ENCODE measurements at regions not wholly inside any gene's neighbourhood (a gene's known extent, or its start where the extent isn't known, plus 50 kb on each side); places are given as distances from the start of the nearest gene placed in this dataset.

- H3K9me3 Mint-ChIP-seq, result peaks cover 64% of the 10 kb centered on the region
- no peak overlapping the region for H3K27ac Mint-ChIP-seq
- H3K4me3 Mint-ChIP-seq, result no peak overlapping the region
- no peaks in the 10 kb centered on the region for H3K4me1 Mint-ChIP-seq (ENCODE audit: low read depth)
- H3K27me3 Mint-ChIP-seq, result no peaks in the 10 kb centered on the region
- intact Hi-C loops (cut with micrococcal nuclease), result no loop called here
- H3K36me3 Mint-ChIP-seq (ENCODE audit: low read depth), result no peaks in the 10 kb centered on the region
Observed at GRCh38 chr5:106730912-106731311, 939.8 kb downstream of the EFNA5 start.

- H3K4me3 Mint-ChIP-seq, result no peak overlapping the region
- H3K36me3 Mint-ChIP-seq (ENCODE audit: low read depth), result no peaks in the 10 kb centered on the region
- no peak overlapping the region for H3K27ac Mint-ChIP-seq
- H3K27me3 Mint-ChIP-seq, result no peaks in the 10 kb centered on the region
- H3K4me1 Mint-ChIP-seq (ENCODE audit: low read depth), result no peaks in the 10 kb centered on the region
- H3K9me3 Mint-ChIP-seq, result peaks cover 63% of the 10 kb centered on the region
- intact Hi-C loops (cut with micrococcal nuclease), result no loop called here
Observed at GRCh38 chr5:106730506-106730905, 940.2 kb downstream of the EFNA5 start.

- Mint-ChIP-seq H3K27ac (no peak overlapping the region), H3K4me3 (no peak overlapping the region), H3K36me3 (ENCODE audit: low read depth) (no peaks in the 10 kb centered on the region), H3K4me1 (ENCODE audit: low read depth) (no peaks in the 10 kb centered on the region), H3K27me3 (no peaks in the 10 kb centered on the region), H3K9me3 (peaks cover 40% of the 10 kb centered on the region)
- intact Hi-C loops (cut with micrococcal nuclease), result no loop called here
Observed at GRCh38 chr5:106728208-106728607, 942.5 kb downstream of the EFNA5 start.

GRCh38 chr5:106727071-106727470, 943.7 kb downstream of the EFNA5 start:
- Mint-ChIP-seq H3K4me3 (no peak overlapping the region), H3K27me3 (no peaks in the 10 kb centered on the region), H3K36me3 (ENCODE audit: low read depth) (no peaks in the 10 kb centered on the region), H3K4me1 (ENCODE audit: low read depth) (no peaks in the 10 kb centered on the region), H3K27ac (no peak overlapping the region), H3K9me3 (peaks cover 28% of the 10 kb centered on the region)
- intact Hi-C loops (cut with micrococcal nuclease), result no loop called here

GRCh38 chr5:106720367-106720766, 950.4 kb downstream of the EFNA5 start:
- no peak overlapping the region for H3K4me3 Mint-ChIP-seq
- no peak overlapping the region for H3K27ac Mint-ChIP-seq
- intact Hi-C loops (cut with micrococcal nuclease), result no loop called here
- no peaks in the 10 kb centered on the region for H3K4me1 Mint-ChIP-seq (ENCODE audit: low read depth)
- peaks cover 15% of the 10 kb centered on the region for H3K9me3 Mint-ChIP-seq
- H3K27me3 Mint-ChIP-seq, result no peaks in the 10 kb centered on the region
- no peaks in the 10 kb centered on the region for H3K36me3 Mint-ChIP-seq (ENCODE audit: low read depth)

- Mint-ChIP-seq H3K9me3 (no peaks in the 10 kb centered on the region), H3K27me3 (no peaks in the 10 kb centered on the region), H3K4me3 (no peak overlapping the region), H3K27ac (no peak overlapping the region), H3K36me3 (ENCODE audit: low read depth) (no peaks in the 10 kb centered on the region), H3K4me1 (ENCODE audit: low read depth) (no peaks in the 10 kb centered on the region)
- intact Hi-C loops (cut with micrococcal nuclease), result no loop called here
Observed at GRCh38 chr5:106699796-106700195, 970.9 kb downstream of the EFNA5 start.

GRCh38 chr5:106699198-106699597, 971.5 kb downstream of the EFNA5 start:
- H3K27me3 Mint-ChIP-seq, result no peaks in the 10 kb centered on the region
- no peak overlapping the region for H3K27ac Mint-ChIP-seq
- no peaks in the 10 kb centered on the region for H3K9me3 Mint-ChIP-seq
- no peaks in the 10 kb centered on the region for H3K4me1 Mint-ChIP-seq (ENCODE audit: low read depth)
- intact Hi-C loops (cut with micrococcal nuclease), result no loop called here
- H3K4me3 Mint-ChIP-seq, result no peak overlapping the region
- no peaks in the 10 kb centered on the region for H3K36me3 Mint-ChIP-seq (ENCODE audit: low read depth)

GRCh38 chr5:106698169-106698568, 972.6 kb downstream of the EFNA5 start:
- intact Hi-C loops (cut with micrococcal nuclease), result no loop called here

GRCh38 chr5:106691701-106692100, 979.0 kb downstream of the EFNA5 start:
- intact Hi-C loops (cut with micrococcal nuclease), result no loop called here
- no peaks in the 10 kb centered on the region for H3K9me3 Mint-ChIP-seq
- H3K27me3 Mint-ChIP-seq, result no peaks in the 10 kb centered on the region
- H3K4me1 Mint-ChIP-seq (ENCODE audit: low read depth), result no peaks in the 10 kb centered on the region
- H3K4me3 Mint-ChIP-seq, result no peak overlapping the region
- no peaks in the 10 kb centered on the region for H3K36me3 Mint-ChIP-seq (ENCODE audit: low read depth)
- H3K27ac Mint-ChIP-seq, result no peak overlapping the region

More at GRCh38 chr5:106698169-106698568, 972.6 kb downstream of the EFNA5 start:
- no peaks in the 10 kb centered on the region for H3K27me3 Mint-ChIP-seq
- H3K36me3 Mint-ChIP-seq (ENCODE audit: low read depth), result no peaks in the 10 kb centered on the region
- H3K27ac Mint-ChIP-seq, result no peak overlapping the region
- H3K4me3 Mint-ChIP-seq, result no peak overlapping the region
- no peaks in the 10 kb centered on the region for H3K4me1 Mint-ChIP-seq (ENCODE audit: low read depth)
- no peaks in the 10 kb centered on the region for H3K9me3 Mint-ChIP-seq

- H3K27ac Mint-ChIP-seq, result no peak overlapping the region
- H3K9me3 Mint-ChIP-seq, result no peaks in the 10 kb centered on the region
- intact Hi-C loops (cut with micrococcal nuclease), result no loop called here
- H3K4me3 Mint-ChIP-seq, result no peak overlapping the region
- H3K27me3 Mint-ChIP-seq, result no peaks in the 10 kb centered on the region
- no peaks in the 10 kb centered on the region for H3K36me3 Mint-ChIP-seq (ENCODE audit: low read depth)
- no peaks in the 10 kb centered on the region for H3K4me1 Mint-ChIP-seq (ENCODE audit: low read depth)
Observed at GRCh38 chr5:106690585-106690984, 980.2 kb downstream of the EFNA5 start.

GRCh38 chr5:106680330-106680729, 990.4 kb downstream of the EFNA5 start:
- Mint-ChIP-seq H3K4me1 (ENCODE audit: low read depth) (no peaks in the 10 kb centered on the region), H3K36me3 (ENCODE audit: low read depth) (no peaks in the 10 kb centered on the region), H3K27ac (no peak overlapping the region), H3K9me3 (no peaks in the 10 kb centered on the region), H3K27me3 (no peaks in the 10 kb centered on the region), H3K4me3 (no peak overlapping the region)
- intact Hi-C loops (cut with micrococcal nuclease), result no loop called here

GRCh38 chr5:106677057-106677456, 993.7 kb downstream of the EFNA5 start:
- Mint-ChIP-seq H3K9me3 (no peaks in the 10 kb centered on the region), H3K27ac (no peak overlapping the region), H3K4me1 (ENCODE audit: low read depth) (no peaks in the 10 kb centered on the region), H3K4me3 (no peak overlapping the region), H3K27me3 (no peaks in the 10 kb centered on the region), H3K36me3 (ENCODE audit: low read depth) (no peaks in the 10 kb centered on the region)
- intact Hi-C loops (cut with micrococcal nuclease), result no loop called here

- H3K27me3 Mint-ChIP-seq, result no peaks in the 10 kb centered on the region
- H3K4me3 Mint-ChIP-seq, result no peak overlapping the region
- no peak overlapping the region for H3K27ac Mint-ChIP-seq
- intact Hi-C loops (cut with micrococcal nuclease), result no loop called here
- H3K9me3 Mint-ChIP-seq, result no peaks in the 10 kb centered on the region
- H3K36me3 Mint-ChIP-seq (ENCODE audit: low read depth), result no peaks in the 10 kb centered on the region
- no peaks in the 10 kb centered on the region for H3K4me1 Mint-ChIP-seq (ENCODE audit: low read depth)
Observed at GRCh38 chr5:106675687-106676086, 995.0 kb downstream of the EFNA5 start.

GRCh38 chr5:106673941-106674340, 996.8 kb downstream of the EFNA5 start:
- Mint-ChIP-seq H3K9me3 (no peaks in the 10 kb centered on the region), H3K4me1 (ENCODE audit: low read depth) (no peaks in the 10 kb centered on the region), H3K36me3 (ENCODE audit: low read depth) (no peaks in the 10 kb centered on the region), H3K27me3 (no peaks in the 10 kb centered on the region), H3K4me3 (no peak overlapping the region), H3K27ac (no peak overlapping the region)
- intact Hi-C loops (cut with micrococcal nuclease), result no loop called here

- Mint-ChIP-seq H3K36me3 (ENCODE audit: low read depth) (no peaks in the 10 kb centered on the region), H3K27me3 (no peaks in the 10 kb centered on the region), H3K4me1 (ENCODE audit: low read depth) (no peaks in the 10 kb centered on the region), H3K9me3 (no peaks in the 10 kb centered on the region), H3K4me3 (no peak overlapping the region), H3K27ac (no peak overlapping the region)
- intact Hi-C loops (cut with micrococcal nuclease), result no loop called here
Observed at GRCh38 chr5:106661866-106662265, 1008.9 kb downstream of the EFNA5 start.
